ENCODE measurements at regions not wholly inside any gene's neighbourhood (a gene's known extent, or its start where the extent isn't known, plus 50 kb on each side); places are given as distances from the start of the nearest gene placed in this dataset.

DNA sequence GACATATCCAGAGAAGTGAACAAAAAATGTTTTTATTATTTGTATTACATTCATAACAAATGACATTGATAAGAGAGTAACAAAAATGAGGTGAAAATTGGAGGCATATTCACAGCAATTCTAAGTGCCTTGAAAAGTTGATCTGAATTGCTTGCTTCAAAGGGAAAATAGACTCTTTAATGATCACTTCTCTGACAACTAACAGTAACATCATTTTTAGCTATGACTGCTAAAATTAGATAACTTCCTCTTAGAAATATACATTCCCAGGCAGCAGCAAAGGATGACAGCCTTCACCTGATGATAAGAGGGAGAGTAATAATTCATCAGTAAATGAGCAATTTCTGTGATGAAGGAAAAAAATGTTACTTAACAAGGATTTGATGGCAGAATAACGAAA, 472.5 kb downstream of the PCDH10 start:
- DNase-seq (ENCODE audit: low spot score) (no peak), ATAC-seq (ENCODE audit: insufficient number of reproducible peaks, low FRiP score, low read depth) (no peak)
- Histone ChIP-seq H3K27me3 (replicated peaks; ENCODE audit: insufficient read depth) (no peaks in the 10 kb centered on the region), H3K4me1 (ENCODE audit: control insufficient read depth in 1 of 2, low read depth in 2 of 2) (peaks cover 0 to 16% of the 10 kb centered on the region in 2 donors), H3K9me3 (no peaks in the 10 kb centered on the region), H3K36me3 (no peaks in the 10 kb centered on the region), H3K4me3 (no peak overlapping the region), H3K27ac (no peak overlapping the region)
- TF ChIP-seq, protein P1, sequence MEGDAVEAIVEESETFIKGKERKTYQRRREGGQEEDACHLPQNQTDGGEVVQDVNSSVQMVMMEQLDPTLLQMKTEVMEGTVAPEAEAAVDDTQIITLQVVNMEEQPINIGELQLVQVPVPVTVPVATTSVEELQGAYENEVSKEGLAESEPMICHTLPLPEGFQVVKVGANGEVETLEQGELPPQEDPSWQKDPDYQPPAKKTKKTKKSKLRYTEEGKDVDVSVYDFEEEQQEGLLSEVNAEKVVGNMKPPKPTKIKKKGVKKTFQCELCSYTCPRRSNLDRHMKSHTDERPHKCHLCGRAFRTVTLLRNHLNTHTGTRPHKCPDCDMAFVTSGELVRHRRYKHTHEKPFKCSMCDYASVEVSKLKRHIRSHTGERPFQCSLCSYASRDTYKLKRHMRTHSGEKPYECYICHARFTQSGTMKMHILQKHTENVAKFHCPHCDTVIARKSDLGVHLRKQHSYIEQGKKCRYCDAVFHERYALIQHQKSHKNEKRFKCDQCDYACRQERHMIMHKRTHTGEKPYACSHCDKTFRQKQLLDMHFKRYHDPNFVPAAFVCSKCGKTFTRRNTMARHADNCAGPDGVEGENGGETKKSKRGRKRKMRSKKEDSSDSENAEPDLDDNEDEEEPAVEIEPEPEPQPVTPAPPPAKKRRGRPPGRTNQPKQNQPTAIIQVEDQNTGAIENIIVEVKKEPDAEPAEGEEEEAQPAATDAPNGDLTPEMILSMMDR (IDR thresholded peaks at IDR 0.05): no peak

DNA sequence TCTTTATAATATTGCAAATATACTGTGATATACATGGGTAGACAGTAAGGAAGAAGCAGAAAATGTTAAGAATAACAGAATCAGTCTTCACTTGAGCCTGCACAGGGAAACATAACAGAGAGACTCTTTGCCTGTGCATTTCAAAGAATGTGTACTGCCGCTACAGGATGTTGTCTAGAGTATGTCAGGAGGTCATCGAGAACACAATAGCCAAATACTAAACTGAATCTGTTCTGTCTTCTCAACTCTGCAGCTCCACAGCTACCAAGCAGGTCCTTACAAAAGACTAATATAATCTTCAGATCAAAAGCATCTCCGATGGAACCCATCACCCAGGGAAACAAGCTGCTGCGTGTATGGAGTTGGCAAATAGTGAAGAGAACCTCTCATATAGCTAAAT, 471.5 kb downstream of the PCDH10 start:
- Histone ChIP-seq H3K9me3 (no peaks in the 10 kb centered on the region), H3K27ac (no peak overlapping the region), H3K4me3 (no peak overlapping the region), H3K27me3 (replicated peaks; ENCODE audit: insufficient read depth) (no peaks in the 10 kb centered on the region), H3K4me1 (ENCODE audit: control insufficient read depth in 1 of 2, low read depth in 2 of 2) (peaks cover 0 to 16% of the 10 kb centered on the region in 2 donors), H3K36me3 (no peaks in the 10 kb centered on the region)
- TF ChIP-seq, protein P1 (IDR thresholded peaks at IDR 0.05): no peak
- DNase-seq (ENCODE audit: low spot score) (no peak), ATAC-seq (ENCODE audit: insufficient number of reproducible peaks, low FRiP score, low read depth) (no peak)

DNA sequence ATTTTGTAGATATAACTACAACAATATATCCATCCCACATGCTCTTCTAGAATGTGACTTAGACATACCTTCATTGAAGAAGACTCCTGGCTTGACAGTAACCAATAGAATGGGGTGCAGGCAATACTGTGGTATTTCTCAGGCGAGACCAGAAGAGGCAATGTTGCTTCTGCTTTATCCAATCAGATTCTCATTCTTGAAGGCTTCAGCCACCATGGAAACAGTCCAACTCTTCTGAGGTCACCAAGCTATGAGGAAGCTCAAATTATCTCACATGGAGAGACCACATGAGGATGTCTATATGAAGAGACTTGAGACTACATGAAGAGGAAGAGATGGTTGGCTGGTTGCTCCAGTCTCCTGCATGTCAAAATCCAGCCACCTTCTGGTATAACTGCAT, 469.9 kb downstream of the PCDH10 start:
- Histone ChIP-seq H3K4me3 (no peak overlapping the region), H3K27me3 (replicated peaks; ENCODE audit: insufficient read depth) (no peaks in the 10 kb centered on the region), H3K9me3 (no peaks in the 10 kb centered on the region), H3K36me3 (no peaks in the 10 kb centered on the region), H3K4me1 (ENCODE audit: control insufficient read depth in 1 of 2, low read depth in 2 of 2) (peaks cover 0 to 16% of the 10 kb centered on the region in 2 donors), H3K27ac (no peak overlapping the region)
- no peak for ATAC-seq (ENCODE audit: insufficient number of reproducible peaks, low FRiP score, low read depth)
- DNase-seq (ENCODE audit: low spot score): no peak
- TF ChIP-seq, protein P1 (IDR thresholded peaks at IDR 0.05): no peak

DNA sequence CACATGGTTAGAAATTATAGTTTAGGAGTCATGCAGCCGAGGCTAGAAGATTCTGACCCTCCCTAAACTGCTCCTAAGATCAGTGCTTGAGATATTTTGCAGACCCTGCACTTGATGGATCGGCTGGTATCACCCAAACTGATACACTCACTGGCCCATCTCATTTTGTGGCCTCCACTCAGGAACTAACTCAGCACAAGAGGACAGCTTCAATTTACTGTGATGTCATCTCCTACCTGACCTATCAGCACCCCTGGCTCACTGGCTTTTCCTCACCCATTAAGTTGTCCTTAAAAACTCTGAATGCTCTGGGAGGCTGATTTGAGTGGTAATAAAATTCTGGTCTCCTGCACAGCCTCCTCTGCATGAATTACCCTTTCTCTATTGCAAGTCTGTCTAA, 450.9 kb downstream of the PCDH10 start:
- no peak overlapping the region for H3K27ac ChIP-seq
- no peak for ATAC-seq (ENCODE audit: insufficient number of reproducible peaks, low FRiP score, low read depth)
- DNase-seq (ENCODE audit: low spot score): no peak
- no peak overlapping the region for H3K4me3 ChIP-seq
- H3K27me3 ChIP-seq (replicated peaks; ENCODE audit: insufficient read depth): no peaks in the 10 kb centered on the region
- H3K9me3 ChIP-seq: no peaks in the 10 kb centered on the region
- peaks cover 0 to 3% of the 10 kb centered on the region in 2 donors for H3K4me1 ChIP-seq (ENCODE audit: control insufficient read depth in 1 of 2, low read depth in 2 of 2)
- TF ChIP-seq, protein P1 (IDR thresholded peaks at IDR 0.05): no peak
- no peaks in the 10 kb centered on the region for H3K36me3 ChIP-seq

DNA sequence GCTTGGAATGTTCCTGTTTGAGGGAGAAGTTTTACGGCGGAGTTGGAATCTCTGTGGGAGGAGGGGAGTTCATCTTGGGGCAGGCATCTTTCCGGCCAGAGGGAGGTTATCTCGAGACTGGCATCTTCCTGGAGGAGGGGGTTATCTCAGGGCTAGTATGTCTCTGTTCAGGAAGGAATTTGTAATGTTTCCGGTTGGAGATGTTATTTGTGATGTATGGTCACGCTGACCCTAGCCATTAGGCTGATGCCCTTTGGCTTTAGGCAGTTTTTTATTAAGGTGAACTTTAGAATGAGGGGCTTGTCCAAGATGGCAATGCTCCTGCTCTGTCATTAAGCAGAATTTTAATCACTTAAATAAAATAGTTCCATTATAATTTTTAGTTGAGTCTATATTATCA, 449.7 kb downstream of the PCDH10 start:
- ATAC-seq (ENCODE audit: insufficient number of reproducible peaks, low FRiP score, low read depth): no peak

More for the DNA sequence above, 449.7 kb downstream of the PCDH10 start:
- Histone ChIP-seq H3K9me3 (no peaks in the 10 kb centered on the region), H3K27me3 (replicated peaks; ENCODE audit: insufficient read depth) (no peaks in the 10 kb centered on the region), H3K4me3 (no peak overlapping the region), H3K36me3 (no peaks in the 10 kb centered on the region), H3K27ac (no peak overlapping the region), H3K4me1 (ENCODE audit: control insufficient read depth in 1 of 2, low read depth in 2 of 2) (peaks cover 0 to 3% of the 10 kb centered on the region in 2 donors)
- DNase-seq (ENCODE audit: low spot score): no peak
- TF ChIP-seq, protein P1 (IDR thresholded peaks at IDR 0.05): no peak

Data from thoracic aorta (tissue), 2 donors.